ENCODE measurements at regions not wholly inside any gene's neighbourhood (a gene's known extent, or its start where the extent isn't known, plus 50 kb on each side); places are given as distances from the start of the nearest gene placed in this dataset.
A peak's percentile ranks its signal among the peaks of the same experiment; 100 is the strongest.

DNA sequence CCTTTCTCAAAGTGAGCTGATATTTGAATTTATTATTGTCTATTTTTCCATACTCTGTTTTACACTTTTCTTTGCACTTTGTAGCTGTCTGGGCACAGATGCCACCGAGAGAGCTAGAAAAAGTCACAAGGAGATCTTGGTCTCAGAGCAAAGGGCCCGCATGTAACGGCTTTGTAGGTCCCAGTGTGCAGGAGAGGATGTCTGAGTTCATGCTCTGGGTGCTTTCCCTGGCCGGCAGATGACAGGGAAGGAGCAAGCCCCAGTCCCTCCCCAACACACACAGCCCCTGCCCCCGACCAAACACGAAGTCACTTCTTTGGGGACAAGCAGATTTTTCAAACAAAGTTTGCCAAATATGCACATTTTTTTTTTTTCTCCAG lies 55.8 kb downstream of the SMIM38 start:
- H3K36me3 ChIP-seq: no peaks in the 10 kb centered on the region
- H4K20me1 ChIP-seq: 0 out of 22 replicates have a peak, but pooled peaks cover 0 to 3% (median 0%) of the 10 kb centered on the region in 11 experiments
- no peak for TF ChIP-seq Cebpa-rat (IDR thresholded peaks at IDR 0.05)
- H3K4me3 ChIP-seq: no peak overlapping the region
- H3K27me3 ChIP-seq: 0 out of 22 replicates have a peak, but pooled peaks cover 0 to 3% (median 0%) of the 10 kb centered on the region in 11 experiments
- no peak overlapping the region for H3K9ac ChIP-seq
- H3K27ac ChIP-seq: no peak overlapping the region
- no peak overlapping the region for H3K4me2 ChIP-seq
- H3K4me1 ChIP-seq: peaks cover 0 to 23% (median 3%) of the 10 kb centered on the region in 10 experiments; a peak in 8 of 20 replicates
- H3K9me3 ChIP-seq (replicated peaks in 1 of 11): peaks cover 0 to 17% (median 11%) of the 10 kb centered on the region in 11 experiments; a peak in 14 of 22 replicates

DNA sequence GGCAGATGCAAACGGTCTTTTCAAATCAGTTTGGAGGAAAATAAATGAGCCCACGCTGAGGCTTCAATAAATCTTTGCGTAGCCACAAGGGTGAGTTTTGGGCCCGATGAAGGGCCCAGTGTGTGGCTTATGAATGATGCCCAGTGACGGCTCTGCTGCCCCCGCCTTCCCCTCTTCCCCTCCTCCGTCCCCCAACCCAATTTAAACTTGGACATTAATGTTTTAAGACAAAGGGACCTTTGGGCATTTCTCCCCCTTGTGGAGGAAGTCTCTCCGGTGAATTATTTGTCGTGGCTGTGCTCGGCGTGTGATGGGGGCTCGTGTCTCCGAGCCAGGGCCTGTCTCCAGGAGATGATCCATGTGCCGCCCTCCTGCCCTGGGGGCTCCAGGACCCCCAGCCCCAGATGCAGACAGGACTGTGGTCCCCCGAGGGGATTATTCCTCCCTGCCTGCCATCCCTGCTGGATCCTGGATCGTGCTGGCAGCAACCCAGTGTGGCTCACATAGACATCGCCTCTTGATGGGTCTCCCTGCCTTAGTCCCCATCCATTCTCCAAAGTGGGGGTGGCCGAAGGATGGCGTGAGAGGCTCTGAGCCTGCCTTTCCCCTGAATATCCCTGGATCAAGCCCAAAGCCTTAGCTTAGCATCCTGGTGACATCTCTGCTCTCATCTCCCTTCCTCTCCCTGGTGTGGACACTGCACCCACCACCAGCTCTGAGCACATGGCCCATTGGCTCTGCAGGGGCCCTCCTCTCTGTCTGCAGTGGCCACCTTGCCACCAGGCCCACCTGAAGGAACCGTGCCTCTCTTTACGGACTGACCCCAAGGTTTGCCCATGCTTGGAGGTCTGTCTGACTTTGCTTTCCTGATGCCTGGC lies 56.4 kb downstream of the SMIM38 start:
- Histone ChIP-seq H3K36me3 (no peaks in the 10 kb centered on the region), H3K4me1 (peaks cover 0 to 23% (median 3%) of the 10 kb centered on the region in 10 experiments; a peak in 8 of 20 replicates), H3K9ac (no peak overlapping the region), H3K4me2 (no peak overlapping the region), H4K20me1 (0 out of 22 replicates have a peak, but pooled peaks cover 0 to 3% (median 0%) of the 10 kb centered on the region in 11 experiments), H3K27me3 (0 out of 22 replicates have a peak, but pooled peaks cover 0 to 3% (median 0%) of the 10 kb centered on the region in 11 experiments), H3K4me3 (no peak overlapping the region), H3K27ac (no peak overlapping the region), H3K9me3 (replicated peaks in 1 of 11) (peaks cover 0 to 17% (median 11%) of the 10 kb centered on the region in 11 experiments; a peak in 14 of 22 replicates)
- no peak for TF ChIP-seq Cebpa-rat (IDR thresholded peaks at IDR 0.05)

GRCh38 chr11:69212798-69213110 lies 57.0 kb downstream of the SMIM38 start:
- H3K9me3 ChIP-seq (replicated peaks in 1 of 11): peaks cover 0 to 13% (median 10%) of the 10 kb centered on the region in 11 experiments; a peak in 14 of 22 replicates
- peaks cover 0 to 23% (median 3%) of the 10 kb centered on the region in 10 experiments; a peak in 8 of 20 replicates for H3K4me1 ChIP-seq
- no peak overlapping the region for H3K4me3 ChIP-seq
- no peak overlapping the region for H3K9ac ChIP-seq
- H3K27me3 ChIP-seq: 0 out of 22 replicates have a peak, but pooled peaks cover 0 to 3% (median 0%) of the 10 kb centered on the region in 11 experiments
- no peak for TF ChIP-seq Cebpa-rat (IDR thresholded peaks at IDR 0.05)
- 0 out of 22 replicates have a peak, but pooled peaks cover 0 to 3% (median 0%) of the 10 kb centered on the region in 11 experiments for H4K20me1 ChIP-seq
- H3K36me3 ChIP-seq: no peaks in the 10 kb centered on the region
- no peak overlapping the region for H3K4me2 ChIP-seq
- no peak overlapping the region for H3K27ac ChIP-seq

- Histone ChIP-seq H3K36me3 (no peaks in the 10 kb centered on the region), H3K4me1 (peaks cover 0 to 23% (median 3%) of the 10 kb centered on the region in 10 experiments; a peak in 8 of 20 replicates), H3K9me3 (replicated peaks in 1 of 11) (peaks cover 0 to 7% (median 4%) of the 10 kb centered on the region in 11 experiments; a peak in 13 of 22 replicates), H3K27me3 (0 out of 22 replicates have a peak, but pooled peaks cover 0 to 3% (median 0%) of the 10 kb centered on the region in 11 experiments), H3K9ac (no peak overlapping the region), H3K4me3 (no peak overlapping the region), H3K4me2 (no peak overlapping the region; a peak in 1 of 22 replicates), H3K27ac (no peak overlapping the region), H4K20me1 (0 out of 22 replicates have a peak, but pooled peaks cover 0 to 3% (median 0%) of the 10 kb centered on the region in 11 experiments)
- TF ChIP-seq Cebpa-rat (IDR thresholded peaks at IDR 0.05): no peak
Observed at GRCh38 chr11:69213316-69213715, 57.6 kb downstream of the SMIM38 start.

DNA sequence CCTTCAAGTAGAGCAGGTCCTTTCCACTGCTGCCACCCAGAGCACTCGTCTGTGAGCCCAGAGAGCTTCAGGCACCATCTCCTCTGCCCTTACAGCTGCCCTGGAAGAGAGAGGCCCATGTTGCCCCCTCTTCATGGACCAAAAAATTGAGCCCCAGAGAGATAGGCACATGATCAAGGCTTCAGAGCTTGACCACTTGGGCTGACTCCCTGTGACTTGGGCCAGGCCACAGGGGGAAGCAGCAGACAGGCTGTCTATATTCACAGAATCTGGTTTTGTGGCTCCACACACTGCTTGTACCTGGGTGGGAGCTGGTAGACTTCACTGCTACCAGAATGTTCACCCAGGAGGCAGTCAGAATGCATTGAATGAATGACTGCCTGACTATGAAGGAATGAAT lies 58.2 kb downstream of the SMIM38 start:
- 0 out of 22 replicates have a peak, but pooled peaks cover 0 to 3% (median 0%) of the 10 kb centered on the region in 11 experiments for H3K27me3 ChIP-seq
- TF ChIP-seq Cebpa-rat (IDR thresholded peaks at IDR 0.05): no peak
- no peak overlapping the region for H3K4me3 ChIP-seq
- no peak overlapping the region for H3K27ac ChIP-seq
- peaks cover 0 to 23% (median 3%) of the 10 kb centered on the region in 10 experiments; a peak in 8 of 20 replicates for H3K4me1 ChIP-seq
- no peaks in the 10 kb centered on the region for H3K36me3 ChIP-seq
- no peak overlapping the region for H3K9ac ChIP-seq
- 0 out of 22 replicates have a peak, but pooled peaks cover 0 to under 1% (median 0%) of the 10 kb centered on the region in 11 experiments for H3K9me3 ChIP-seq (replicated peaks in 1 of 11)
- H4K20me1 ChIP-seq: 0 out of 22 replicates have a peak, but pooled peaks cover 0 to 3% (median 0%) of the 10 kb centered on the region in 11 experiments
- H3K4me2 ChIP-seq: no peak overlapping the region

GRCh38 chr11:69215216-69215615 lies 59.5 kb downstream of the SMIM38 start:
- no peak overlapping the region for H3K9ac ChIP-seq
- no peak overlapping the region for H3K4me3 ChIP-seq
- peaks cover 0 to 14% (median 3%) of the 10 kb centered on the region in 10 experiments; a peak in 8 of 20 replicates for H3K4me1 ChIP-seq
- H3K4me2 ChIP-seq: no peak overlapping the region
- H3K27me3 ChIP-seq: 0 out of 22 replicates have a peak, but pooled peaks cover 0 to 3% (median 0%) of the 10 kb centered on the region in 11 experiments
- H3K9me3 ChIP-seq (replicated peaks in 1 of 11): no peaks in the 10 kb centered on the region
- no peaks in the 10 kb centered on the region for H3K36me3 ChIP-seq
- H3K27ac ChIP-seq: no peak overlapping the region
- H4K20me1 ChIP-seq: 0 out of 22 replicates have a peak, but pooled peaks cover 0 to 3% (median 0%) of the 10 kb centered on the region in 11 experiments
- no peak for TF ChIP-seq Cebpa-rat (IDR thresholded peaks at IDR 0.05)

- Histone ChIP-seq H3K4me1 (peaks cover 0 to 8% (median 0%) of the 10 kb centered on the region in 10 experiments; a peak in 6 of 20 replicates), H4K20me1 (0 out of 22 replicates have a peak, but pooled peaks cover 0 to under 1% (median 0%) of the 10 kb centered on the region in 11 experiments)
Observed at GRCh38 chr11:69215784-69216415, 60.2 kb downstream of the SMIM38 start.

GRCh38 chr11:69216647-69217051 lies 60.9 kb downstream of the SMIM38 start:
- H4K20me1 ChIP-seq: no peaks in the 10 kb centered on the region
- no peak overlapping the region for H3K4me2 ChIP-seq
- H3K9ac ChIP-seq: 0 out of 22 replicates have a peak overlapping the region, but pooled peaks of 1 of the 11 experiments have one; percentile 21
- no peak overlapping the region for H3K27ac ChIP-seq
- no peak overlapping the region for H3K4me3 ChIP-seq
- H3K27me3 ChIP-seq: 0 out of 22 replicates have a peak, but pooled peaks cover 0 to under 1% (median 0%) of the 10 kb centered on the region in 11 experiments
- H3K4me1 ChIP-seq: peaks cover 0 to 8% (median 0%) of the 10 kb centered on the region in 10 experiments; a peak in 2 of 20 replicates
- no peaks in the 10 kb centered on the region for H3K36me3 ChIP-seq
- H3K9me3 ChIP-seq (replicated peaks in 1 of 11): no peaks in the 10 kb centered on the region
- TF ChIP-seq Cebpa-rat (IDR thresholded peaks at IDR 0.05): no peak

More at GRCh38 chr11:69215784-69216415, 60.2 kb downstream of the SMIM38 start:
- Histone ChIP-seq H3K9me3 (replicated peaks in 1 of 11) (no peaks in the 10 kb centered on the region), H3K27me3 (0 out of 22 replicates have a peak, but pooled peaks cover 0 to 3% (median 0%) of the 10 kb centered on the region in 11 experiments), H3K9ac (0 out of 22 replicates have a peak overlapping the region, but pooled peaks of 1 of the 11 experiments have one; percentile 21), H3K36me3 (no peaks in the 10 kb centered on the region), H3K4me3 (no peak overlapping the region), H3K27ac (no peak overlapping the region), H3K4me2 (no peak overlapping the region)
- no peak for TF ChIP-seq Cebpa-rat (IDR thresholded peaks at IDR 0.05)

All from BLaER1 treated with 17β-estradiol and CSF1 and Interleukin-3, amounts not matched to agents 10 nM and 100 nM (cell line).